Fibroblast of lung (primary cell): ENCODE measurements at regions not wholly inside any gene's neighbourhood (a gene's known extent, or its start where the extent isn't known, plus 50 kb on each side); places are given as distances from the start of the nearest gene placed in this dataset.

Source experiments
- DNase-seq, 2 donors: peaks; one replicate each; pipeline versions ENCODE4 v3.0.0 to v3.0.0-alpha.2; 2010; ENCODE audit warnings: low read depth in 2 of 2
- H2AFZ ChIP-seq: 2 replicates; pipeline ENCODE4 v1.5.1; 2012; ENCODE audit warnings: low read length, control low read depth, inconsistent platforms
- H3K27ac ChIP-seq: 2 replicates; pipeline ENCODE4 v1.5.1; 2011; ENCODE audit warnings: low read length, control low read depth; ENCODE audit not compliant: insufficient read depth
- H3K27me3 ChIP-seq: 2 replicates; pipeline ENCODE4 v1.5.1; 2011; ENCODE audit warnings: mild to moderate bottlenecking, low read length; ENCODE audit not compliant: control insufficient read depth, insufficient read depth
- H3K36me3 ChIP-seq: 2 replicates; pipeline ENCODE4 v1.5.1; 2011; ENCODE audit warnings: low read length; ENCODE audit not compliant: control insufficient read depth, insufficient read depth
- H3K4me1 ChIP-seq: 2 replicates; pipeline ENCODE4 v1.5.1; 2011; ENCODE audit warnings: low read length; ENCODE audit not compliant: control insufficient read depth, insufficient read depth; ENCODE audit errors: extremely low read depth
- H3K4me2 ChIP-seq: 2 replicates; pipeline ENCODE4 v1.5.1; 2011; ENCODE audit warnings: low read length, control low read depth; ENCODE audit not compliant: insufficient read depth; ENCODE audit errors: extremely low read depth
- H3K4me3 ChIP-seq, 4 experiments: fragments of 200-600 bp in 1 of 4; sonication (generic) in 1 of 4; replicated peaks in 1 of 4; 2 replicates each; pipeline ENCODE4 v1.5.1; 2011 to 2016; ENCODE audit warnings: low read length in 4 of 4, low read depth in 3 of 4, mild to moderate bottlenecking in 3 of 4, control low read depth in 2 of 4, inconsistent platforms in 1 of 4, mixed read lengths in 1 of 4; ENCODE audit not compliant: insufficient read depth in 1 of 4; ENCODE audit errors: control extremely low read depth in 1 of 4
- H3K79me2 ChIP-seq: 2 replicates; pipeline ENCODE4 v1.5.1; 2012; ENCODE audit warnings: mild to moderate bottlenecking, low read length, inconsistent platforms; ENCODE audit not compliant: control insufficient read depth, insufficient read depth
- H3K9ac ChIP-seq: 2 replicates; pipeline ENCODE4 v1.5.1; 2011; ENCODE audit warnings: mild to moderate bottlenecking, low read length, control low read depth; ENCODE audit not compliant: insufficient read depth
- H3K9me3 ChIP-seq: 2 replicates; pipeline ENCODE4 v1.5.1; 2012; ENCODE audit warnings: low read depth, low read length; ENCODE audit not compliant: control insufficient read depth, insufficient read depth
- H4K20me1 ChIP-seq: 2 replicates; pipeline ENCODE4 v1.5.1; 2011; ENCODE audit warnings: low read length; ENCODE audit not compliant: control insufficient read depth, insufficient read depth; ENCODE audit errors: extremely low read depth
- EZH2 ChIP-seq: IDR thresholded peaks from 2 replicates; pipeline ENCODE4 v1.5.1; 2012; ENCODE audit warnings: low read length, control low read depth, mild to moderate bottlenecking; ENCODE audit errors: missing control alignments
- TF ChIP-seq, protein P1 (sequence below), 2 donors: IDR thresholded peaks in 1 of 2; conservative IDR thresholded peaks in 1 of 2; 1 replicate in 1 of 2; 2 replicates in 1 of 2; pipeline ENCODE4 v1.5.1; 2011 to 2012; ENCODE audit warnings: low read length in 2 of 2, control low read depth in 1 of 2, inconsistent platforms in 1 of 2, low read depth in 1 of 2, mild to moderate bottlenecking in 1 of 2

DNA sequence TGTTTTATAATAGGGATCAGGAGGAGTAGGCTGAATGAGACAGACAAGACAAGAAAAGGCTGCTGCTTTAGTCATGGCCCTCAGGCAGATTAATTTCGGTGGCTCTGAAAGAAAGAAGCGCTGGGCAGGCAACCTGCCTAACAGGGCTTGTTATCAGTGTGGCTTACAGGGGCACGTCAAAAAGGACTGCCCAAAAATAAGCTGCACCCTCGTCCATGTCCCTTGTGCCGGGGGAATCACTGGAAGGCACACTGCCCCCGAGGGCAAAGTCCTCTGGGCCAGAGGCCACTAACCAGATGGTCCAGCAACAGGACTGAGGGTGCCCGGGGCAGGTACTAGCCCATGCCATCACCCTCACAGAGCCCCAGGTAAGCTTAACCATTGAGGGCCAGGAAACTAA lies 188.5 kb downstream of the IGSF11 start:
- H3K79me2 ChIP-seq: no peaks in the 10 kb centered on the region
- no peak overlapping the region for H3K4me2 ChIP-seq
- no peaks in the 10 kb centered on the region for H3K27me3 ChIP-seq

More for the DNA sequence above, 188.5 kb downstream of the IGSF11 start:
- H2AFZ ChIP-seq: no peak overlapping the region
- no peak for TF ChIP-seq EZH2
- TF ChIP-seq, protein P1, sequence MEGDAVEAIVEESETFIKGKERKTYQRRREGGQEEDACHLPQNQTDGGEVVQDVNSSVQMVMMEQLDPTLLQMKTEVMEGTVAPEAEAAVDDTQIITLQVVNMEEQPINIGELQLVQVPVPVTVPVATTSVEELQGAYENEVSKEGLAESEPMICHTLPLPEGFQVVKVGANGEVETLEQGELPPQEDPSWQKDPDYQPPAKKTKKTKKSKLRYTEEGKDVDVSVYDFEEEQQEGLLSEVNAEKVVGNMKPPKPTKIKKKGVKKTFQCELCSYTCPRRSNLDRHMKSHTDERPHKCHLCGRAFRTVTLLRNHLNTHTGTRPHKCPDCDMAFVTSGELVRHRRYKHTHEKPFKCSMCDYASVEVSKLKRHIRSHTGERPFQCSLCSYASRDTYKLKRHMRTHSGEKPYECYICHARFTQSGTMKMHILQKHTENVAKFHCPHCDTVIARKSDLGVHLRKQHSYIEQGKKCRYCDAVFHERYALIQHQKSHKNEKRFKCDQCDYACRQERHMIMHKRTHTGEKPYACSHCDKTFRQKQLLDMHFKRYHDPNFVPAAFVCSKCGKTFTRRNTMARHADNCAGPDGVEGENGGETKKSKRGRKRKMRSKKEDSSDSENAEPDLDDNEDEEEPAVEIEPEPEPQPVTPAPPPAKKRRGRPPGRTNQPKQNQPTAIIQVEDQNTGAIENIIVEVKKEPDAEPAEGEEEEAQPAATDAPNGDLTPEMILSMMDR (conservative IDR thresholded peaks at IDR 0.05 in 1 of 2, IDR thresholded peaks at IDR 0.05 in 1 of 2; ENCODE audit: low read depth in 1 of 2, low read length in 2 of 2): no peak
- no peak overlapping the region for H3K4me3 ChIP-seq
- H4K20me1 ChIP-seq: no peaks in the 10 kb centered on the region
- H3K36me3 ChIP-seq: no peaks in the 10 kb centered on the region
- H3K4me1 ChIP-seq: no peaks in the 10 kb centered on the region
- H3K27ac ChIP-seq: no peak overlapping the region
- no peaks in the 10 kb centered on the region for H3K9me3 ChIP-seq
- no peak overlapping the region for H3K9ac ChIP-seq
- no peak for DNase-seq
